Keratinocyte (primary cell): ENCODE measurements at regions not wholly inside any gene's neighbourhood (a gene's known extent, or its start where the extent isn't known, plus 50 kb on each side); places are given as distances from the start of the nearest gene placed in this dataset.

ENCODE experiments used
- DNase-seq: peaks from one replicate; pipeline ENCODE4 v3.0.0-alpha.2; 2011; ENCODE audit warnings: low read depth, missing footprints, low spot score
- FAIRE-seq: peaks from 2 replicates; lab custom pipeline; 2011; peaks lifted over from hg19 to GRCh38; lab: Jason Lieb, UNC
- H2AFZ ChIP-seq: 2 replicates; pipeline ENCODE4 v1.6.0; 2012; ENCODE audit warnings: low read length, control low read depth, inconsistent platforms; ENCODE audit not compliant: control insufficient read depth
- H3K27ac ChIP-seq: 2 replicates; pipeline ENCODE4 v1.5.1; 2011; ENCODE audit warnings: low read length; ENCODE audit not compliant: control insufficient read depth, insufficient read depth
- H3K27me3 ChIP-seq: 3 replicates; pipeline ENCODE4 v1.6.0; 2011; ENCODE audit warnings: low read length; ENCODE audit not compliant: control insufficient read depth, insufficient read depth; ENCODE audit errors: extremely low read depth
- H3K36me3 ChIP-seq, 2 experiments: 2 replicates in 1 of 2; 3 replicates in 1 of 2; pipeline ENCODE4 v1.5.1; 2011; ENCODE audit warnings: low read length in 2 of 2, mild to moderate bottlenecking in 1 of 2; ENCODE audit not compliant: control insufficient read depth in 2 of 2, insufficient read depth in 2 of 2; ENCODE audit errors: extremely low read depth in 1 of 2
- H3K4me1 ChIP-seq: 3 replicates; pipeline ENCODE4 v1.5.1; 2011; ENCODE audit warnings: low read length; ENCODE audit not compliant: control insufficient read depth, insufficient read depth; ENCODE audit errors: extremely low read depth
- H3K4me2 ChIP-seq: 3 replicates; pipeline ENCODE4 v1.6.0; 2011; ENCODE audit warnings: low read depth, low read length; ENCODE audit not compliant: control insufficient read depth, insufficient read depth; ENCODE audit errors: extremely low read depth
- H3K4me3 ChIP-seq, 3 experiments: fragments of 200-600 bp in 1 of 3; sonication (generic) in 1 of 3; 2 replicates in 2 of 3; 3 replicates in 1 of 3; pipeline ENCODE4 v1.5.1; 2011 to 2016; ENCODE audit warnings: low read length in 3 of 3, mild to moderate bottlenecking in 3 of 3, control low read depth in 2 of 3, inconsistent platforms in 1 of 3, low read depth in 1 of 3, mixed read lengths in 1 of 3, mixed run types in 1 of 3, moderate library complexity in 1 of 3; ENCODE audit not compliant: control insufficient read depth in 2 of 3, insufficient read depth in 2 of 3; ENCODE audit errors: extremely low read depth in 1 of 3
- H3K79me2 ChIP-seq: 2 replicates; pipeline ENCODE4 v1.6.0; 2012; ENCODE audit warnings: low read length; ENCODE audit not compliant: control insufficient read depth, insufficient read depth
- H3K9ac ChIP-seq: 3 replicates; pipeline ENCODE4 v1.6.0; 2011; ENCODE audit warnings: low read length; ENCODE audit not compliant: control insufficient read depth, insufficient read depth; ENCODE audit errors: extremely low read depth
- H3K9me1 ChIP-seq: 3 replicates; pipeline ENCODE4 v1.6.0; 2011; ENCODE audit warnings: low read length; ENCODE audit not compliant: control insufficient read depth, insufficient read depth; ENCODE audit errors: extremely low read depth
- H3K9me3 ChIP-seq: 2 replicates; pipeline ENCODE4 v1.5.1; 2012; ENCODE audit warnings: low read depth, low read length; ENCODE audit not compliant: control insufficient read depth
- H4K20me1 ChIP-seq: 3 replicates; pipeline ENCODE4 v1.6.0; 2011; ENCODE audit warnings: low read length; ENCODE audit not compliant: control insufficient read depth, insufficient read depth; ENCODE audit errors: extremely low read depth
- EZH2 ChIP-seq: IDR thresholded peaks from one replicate; pipeline ENCODE4 v1.6.1; 2012; ENCODE audit warnings: inconsistent platforms, mild to moderate bottlenecking, low read length, moderate library complexity
- dilution Hi-C: fragments of 300-500 bp; cut with MboI; formaldehyde crosslinking; loops from one replicate; pipeline ENCODE4 v1.7.0; 2020; ENCODE audit warnings: low sequenced_read_pairs; ENCODE audit not compliant: extremely low pct_ligation_motif_present
- TF ChIP-seq, protein P1 (sequence below), 3 experiments: IDR thresholded peaks in 1 of 3; conservative IDR thresholded peaks in 1 of 3; optimal IDR thresholded peaks in 1 of 3; 2 replicates in 2 of 3; 3 replicates in 1 of 3; pipeline versions ENCODE3 to v1.5.1; 2011; ENCODE audit warnings: low read length in 3 of 3, mild to moderate bottlenecking in 3 of 3, moderate library complexity in 2 of 3, control low read depth in 1 of 3, inconsistent platforms in 1 of 3; ENCODE audit not compliant: insufficient read depth in 2 of 3; ENCODE audit errors: extremely low read depth in 1 of 3

DNA sequence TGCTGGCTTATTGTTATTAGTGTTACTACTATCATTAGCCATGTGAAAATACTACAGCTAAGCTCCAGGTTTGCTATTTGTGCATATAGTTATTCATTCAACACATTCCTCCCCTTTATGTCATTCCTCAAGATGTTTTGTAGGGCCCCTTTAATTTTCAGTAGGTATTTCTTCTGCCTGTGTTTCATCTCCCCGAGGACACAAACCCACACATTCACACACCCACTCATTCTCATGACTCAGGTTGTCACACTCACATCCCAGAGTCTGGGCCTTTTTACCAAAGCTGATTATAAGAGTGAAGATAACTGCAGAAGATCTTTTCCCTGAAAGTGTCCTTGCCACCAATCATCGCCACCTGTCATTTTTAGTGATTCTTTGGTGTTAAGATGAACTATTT, 68.6 kb upstream of the SPOPL start:
- Histone ChIP-seq H2AFZ (no peak overlapping the region), H4K20me1 (no peaks in the 10 kb centered on the region), H3K79me2 (no peaks in the 10 kb centered on the region), H3K4me1 (peaks cover 31% of the 10 kb centered on the region), H3K4me3 (no peak overlapping the region), H3K36me3 (no peaks in the 10 kb centered on the region), H3K9ac (no peak overlapping the region), H3K9me1 (no peaks in the 10 kb centered on the region), H3K9me3 (no peaks in the 10 kb centered on the region), H3K27ac (peak overlapping the region; percentile 62), H3K4me2 (peak overlapping the region; percentile 14), H3K27me3 (no peaks in the 10 kb centered on the region)
- peak; percentile 46 for FAIRE-seq
- dilution Hi-C loops: no loop called here
- TF ChIP-seq EZH2: no peak
- TF ChIP-seq, protein P1, sequence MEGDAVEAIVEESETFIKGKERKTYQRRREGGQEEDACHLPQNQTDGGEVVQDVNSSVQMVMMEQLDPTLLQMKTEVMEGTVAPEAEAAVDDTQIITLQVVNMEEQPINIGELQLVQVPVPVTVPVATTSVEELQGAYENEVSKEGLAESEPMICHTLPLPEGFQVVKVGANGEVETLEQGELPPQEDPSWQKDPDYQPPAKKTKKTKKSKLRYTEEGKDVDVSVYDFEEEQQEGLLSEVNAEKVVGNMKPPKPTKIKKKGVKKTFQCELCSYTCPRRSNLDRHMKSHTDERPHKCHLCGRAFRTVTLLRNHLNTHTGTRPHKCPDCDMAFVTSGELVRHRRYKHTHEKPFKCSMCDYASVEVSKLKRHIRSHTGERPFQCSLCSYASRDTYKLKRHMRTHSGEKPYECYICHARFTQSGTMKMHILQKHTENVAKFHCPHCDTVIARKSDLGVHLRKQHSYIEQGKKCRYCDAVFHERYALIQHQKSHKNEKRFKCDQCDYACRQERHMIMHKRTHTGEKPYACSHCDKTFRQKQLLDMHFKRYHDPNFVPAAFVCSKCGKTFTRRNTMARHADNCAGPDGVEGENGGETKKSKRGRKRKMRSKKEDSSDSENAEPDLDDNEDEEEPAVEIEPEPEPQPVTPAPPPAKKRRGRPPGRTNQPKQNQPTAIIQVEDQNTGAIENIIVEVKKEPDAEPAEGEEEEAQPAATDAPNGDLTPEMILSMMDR (optimal IDR thresholded peaks at IDR 0.05 in 1 of 3, IDR thresholded peaks at IDR 0.05 in 1 of 3, conservative IDR thresholded peaks at IDR 0.05 in 1 of 3; ENCODE audit: extremely low read depth in 1 of 3, insufficient read depth in 2 of 3, low read length in 3 of 3): no peak
- DNase-seq: no peak

DNA sequence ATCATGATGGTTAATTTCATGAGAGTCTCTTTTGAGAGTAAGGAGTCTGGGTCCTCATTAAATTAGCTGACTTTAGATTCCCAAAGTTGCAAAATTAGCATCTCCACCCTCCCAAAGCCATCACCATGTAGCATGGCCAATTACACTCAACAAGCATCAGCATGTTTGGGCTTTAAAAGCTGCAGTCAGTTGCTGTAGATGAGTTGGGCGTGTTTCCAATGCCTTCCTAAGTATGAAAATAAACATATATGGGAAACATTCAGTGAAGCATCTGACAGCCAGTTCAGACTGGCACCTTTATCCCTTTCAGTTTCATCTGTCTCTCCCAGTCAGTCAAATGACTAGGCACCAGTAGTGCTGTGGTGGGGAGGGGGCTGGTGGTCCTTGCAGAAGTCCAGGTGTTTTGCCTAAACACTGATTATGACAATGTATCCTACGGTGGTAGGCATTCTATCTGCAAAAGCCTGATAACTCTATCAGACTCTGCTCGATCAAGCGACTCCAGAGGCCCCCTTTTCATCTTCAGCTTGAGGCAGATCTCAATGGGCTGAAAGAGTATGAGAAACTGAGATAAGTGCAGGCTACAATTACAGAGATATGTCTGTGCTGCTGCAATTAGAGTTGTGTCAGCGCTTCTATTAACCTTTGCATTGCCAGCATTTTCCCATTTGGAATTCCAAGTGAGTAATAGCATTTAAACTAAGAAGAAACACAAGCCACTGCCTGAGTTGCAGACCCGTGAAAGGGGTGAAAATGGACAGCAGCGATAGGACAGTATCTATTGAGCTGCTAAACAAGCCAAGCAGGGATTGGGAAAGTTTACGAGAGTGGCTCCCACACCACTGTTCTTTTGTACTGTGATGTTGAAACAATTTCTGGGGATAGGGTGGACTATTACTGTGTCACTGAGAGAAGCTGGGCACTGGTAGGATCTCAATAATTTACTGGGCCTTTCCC, 67.3 kb upstream of the SPOPL start:
- no peaks in the 10 kb centered on the region for H3K36me3 ChIP-seq
- no peaks in the 10 kb centered on the region for H3K27me3 ChIP-seq
- no peaks in the 10 kb centered on the region for H3K79me2 ChIP-seq
- no peaks in the 10 kb centered on the region for H3K9me1 ChIP-seq
- dilution Hi-C loops: no loop called here
- peak overlapping the region; percentile 88 for H3K4me2 ChIP-seq
- peak overlapping the region; percentile 9 for H3K9ac ChIP-seq
- peak overlapping the region; percentile 62 for H3K27ac ChIP-seq
- H4K20me1 ChIP-seq: no peaks in the 10 kb centered on the region
- H2AFZ ChIP-seq: peak overlapping the region; percentile 9
- FAIRE-seq: peak; percentile 87
- no peak for TF ChIP-seq EZH2
- TF ChIP-seq, protein P1 (optimal IDR thresholded peaks at IDR 0.05 in 1 of 3, IDR thresholded peaks at IDR 0.05 in 1 of 3, conservative IDR thresholded peaks at IDR 0.05 in 1 of 3; ENCODE audit: extremely low read depth in 1 of 3, insufficient read depth in 2 of 3, low read length in 3 of 3): no peak
- peaks cover 31% of the 10 kb centered on the region for H3K4me1 ChIP-seq
- peak overlapping the region in 2 of 3 experiments; percentile 49 to 55 for H3K4me3 ChIP-seq
- no peak for DNase-seq
- H3K9me3 ChIP-seq: no peaks in the 10 kb centered on the region
